Stimulated activated CD8-positive, alpha-beta memory T cell treated with anti-CD3 and anti-CD28 coated beads, Interleukin-7, amount 100 ng/mL, for 4 hours (primary cell): ENCODE measurements at regions not wholly inside any gene's neighbourhood (a gene's known extent, or its start where the extent isn't known, plus 50 kb on each side); places are given as distances from the start of the nearest gene placed in this dataset.

Source experiments
- DNase-seq, 2 donors: peaks; one replicate each; pipeline ENCODE4 v3.0.0-alpha.2; 2020; ENCODE audit warnings: low read depth in 2 of 2

DNA sequence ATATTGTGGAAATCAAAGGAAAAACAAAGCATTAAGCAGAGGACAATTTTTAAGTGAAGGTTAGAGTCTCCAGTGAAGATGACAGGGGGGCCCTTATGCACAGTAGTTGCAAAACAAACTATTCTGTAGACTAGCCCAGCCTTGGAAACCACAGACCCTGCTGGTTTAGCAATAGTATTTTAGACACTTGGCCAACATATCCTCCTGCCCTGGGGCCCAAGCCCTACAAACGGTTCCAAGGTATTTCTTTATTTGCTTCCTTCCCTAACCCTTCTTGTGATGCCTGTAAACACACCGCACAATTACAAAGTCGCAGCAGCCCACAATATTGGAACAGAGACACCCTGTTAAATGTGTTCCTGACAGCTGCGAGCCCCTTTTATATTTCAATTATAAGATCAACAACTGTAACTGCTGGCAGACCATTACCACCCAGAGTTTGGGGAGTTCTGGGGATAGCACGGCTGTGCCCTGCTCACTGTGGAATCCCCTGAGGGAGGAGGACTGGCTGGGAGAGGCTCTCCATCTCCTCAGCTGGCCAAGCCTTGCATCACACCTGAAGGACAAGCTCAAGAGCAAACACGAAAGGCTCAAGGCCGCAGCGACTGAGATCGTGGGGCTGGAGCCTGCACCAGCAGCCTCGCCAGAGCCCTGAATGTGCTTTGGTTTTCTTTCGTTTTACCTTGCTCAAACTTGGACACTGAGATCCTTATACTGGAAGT is 282.2 kb upstream of the ATP5MC3 start:
- no peak for DNase-seq

DNA sequence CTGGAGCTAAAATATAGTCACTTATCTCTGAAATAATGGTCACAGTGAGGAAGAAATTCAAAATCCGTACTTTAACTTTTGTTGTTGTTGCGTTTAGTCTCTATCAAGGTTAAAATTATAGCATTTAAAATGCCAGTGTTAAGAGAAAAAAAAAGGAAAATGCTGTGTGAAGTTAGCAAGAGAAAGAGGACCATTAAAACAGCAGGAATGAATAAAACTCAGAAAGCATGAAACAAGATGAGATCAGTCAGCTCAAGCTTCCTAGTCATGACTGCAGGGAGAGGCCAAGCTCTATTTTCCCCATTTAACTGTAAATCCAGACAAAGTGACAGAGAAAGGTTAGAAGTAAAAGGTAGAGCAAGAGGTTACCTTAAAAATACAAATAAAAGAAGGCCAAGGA is 281.7 kb upstream of the ATP5MC3 start:
- DNase-seq, result no peak

DNA sequence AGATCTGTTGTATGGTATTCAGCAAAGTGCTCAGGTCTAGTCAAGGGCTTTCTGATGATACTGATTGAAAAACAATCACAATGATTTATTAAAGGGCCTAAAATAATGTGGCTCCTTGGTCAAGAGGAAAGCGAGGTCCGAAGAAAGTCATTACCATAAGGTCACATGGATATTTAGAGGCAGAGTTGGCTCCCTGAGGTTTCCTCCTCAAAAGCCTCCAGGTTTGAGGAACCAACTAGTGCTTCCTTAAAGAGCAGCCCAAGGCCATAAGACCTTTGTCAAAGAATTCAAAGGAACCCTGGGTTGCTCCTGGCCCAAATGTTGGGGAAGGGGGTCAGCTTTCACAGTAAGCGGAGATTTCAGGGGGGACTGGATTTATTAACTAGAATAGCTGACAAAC is 280.7 kb upstream of the ATP5MC3 start:
- no peak for DNase-seq

DNA sequence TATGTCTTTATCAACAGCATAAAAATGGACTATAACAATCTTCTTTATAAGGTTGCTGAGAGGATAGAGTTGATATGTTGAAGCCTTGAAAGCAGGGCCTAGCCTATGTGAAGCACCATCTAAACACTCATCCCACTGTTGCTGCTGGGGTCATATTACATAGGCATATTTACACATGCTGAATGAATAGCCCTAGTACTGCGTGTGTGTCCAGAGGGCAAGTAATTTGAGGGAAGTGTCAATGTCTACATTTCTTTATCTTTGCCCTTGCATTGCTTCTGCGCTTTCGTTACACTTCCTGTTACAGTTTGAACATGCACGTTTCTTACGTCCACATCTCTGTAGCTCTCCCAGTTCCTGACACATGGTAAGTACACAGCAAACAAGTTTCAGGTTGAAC is 280.3 kb upstream of the ATP5MC3 start:
- DNase-seq, result no peak

DNA sequence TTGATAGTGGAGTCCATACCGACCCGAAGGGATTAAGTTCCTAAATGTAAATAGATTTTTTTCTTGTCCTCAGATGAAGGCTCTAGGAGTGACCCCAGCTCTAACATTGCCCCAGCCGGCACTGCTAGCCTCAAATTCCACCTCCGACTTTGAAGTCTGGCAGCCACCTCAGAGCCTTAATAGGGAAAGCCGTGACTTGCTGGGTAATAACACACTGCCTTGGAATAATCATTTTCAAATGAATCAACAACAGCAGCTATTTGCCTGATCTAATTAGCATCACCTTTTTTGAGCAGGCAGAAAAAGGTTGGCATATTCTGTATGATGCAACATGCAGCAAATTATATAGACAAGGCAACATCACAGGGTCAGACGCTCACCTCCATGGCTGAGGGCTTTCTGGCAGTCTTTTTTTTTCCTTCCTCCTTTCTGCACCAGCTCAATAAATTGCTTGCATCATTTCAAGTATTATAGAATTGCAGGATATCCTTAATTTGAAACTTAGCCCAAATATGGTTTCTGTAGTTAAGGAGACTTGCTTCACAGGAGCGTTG is 276.5 kb upstream of the ATP5MC3 start:
- no peak for DNase-seq

DNA sequence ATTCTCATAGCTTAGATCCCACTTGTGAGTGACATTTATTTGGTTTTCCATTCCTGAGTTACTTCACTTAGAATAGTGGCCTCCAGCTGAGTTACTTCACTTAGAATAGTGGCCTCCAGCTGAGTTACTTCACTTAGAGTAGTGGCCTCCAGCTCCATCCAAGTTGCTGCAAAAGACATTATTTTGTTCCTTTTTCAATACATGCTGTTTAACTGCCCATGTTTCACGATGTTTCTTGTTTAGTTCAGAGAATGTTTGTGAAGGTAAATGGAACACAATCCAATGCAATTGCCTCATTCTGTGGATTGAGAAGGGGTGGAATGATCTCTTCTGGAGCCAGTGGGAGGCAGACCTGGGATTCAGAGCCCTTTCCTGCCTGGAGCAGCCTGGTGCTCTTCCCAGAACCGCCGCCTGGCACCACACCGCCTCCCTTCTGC is 273.5 kb upstream of the ATP5MC3 start:
- DNase-seq, result no peak

DNA sequence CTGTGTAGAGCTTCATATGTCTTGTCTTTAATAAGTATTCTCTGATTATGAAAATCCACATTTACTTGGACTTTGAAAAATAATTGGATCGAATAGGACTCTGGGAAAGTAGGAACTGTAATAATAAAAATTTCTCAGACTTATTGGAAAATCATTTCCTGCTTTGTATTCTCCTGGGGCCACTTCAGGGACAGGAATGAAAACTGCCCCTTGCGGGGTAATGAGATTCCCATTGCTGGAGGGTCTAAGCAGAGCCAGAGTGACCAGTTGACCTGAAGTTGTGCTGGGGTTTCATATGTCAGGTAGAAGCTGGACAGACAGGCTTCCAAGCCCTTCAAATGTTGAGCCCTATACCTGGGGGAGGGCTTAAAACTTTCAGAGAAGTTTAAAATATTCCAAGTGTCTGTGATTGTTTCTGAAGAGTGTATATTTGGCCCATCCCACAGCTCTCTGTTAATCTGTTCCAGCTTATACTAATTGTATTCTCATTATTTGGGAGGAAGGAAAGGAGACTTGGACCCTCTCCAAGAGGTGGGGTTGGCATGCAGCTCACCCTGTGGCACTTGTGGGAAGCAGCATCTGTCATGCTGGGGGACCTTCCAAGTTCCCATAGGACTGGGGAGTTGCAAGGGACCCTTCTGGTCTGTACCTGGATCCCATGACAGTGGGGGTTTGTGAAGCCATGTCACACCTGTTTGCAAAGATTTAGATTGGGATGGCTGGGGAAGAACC is 268.7 kb upstream of the ATP5MC3 start:
- no peak for DNase-seq

DNA sequence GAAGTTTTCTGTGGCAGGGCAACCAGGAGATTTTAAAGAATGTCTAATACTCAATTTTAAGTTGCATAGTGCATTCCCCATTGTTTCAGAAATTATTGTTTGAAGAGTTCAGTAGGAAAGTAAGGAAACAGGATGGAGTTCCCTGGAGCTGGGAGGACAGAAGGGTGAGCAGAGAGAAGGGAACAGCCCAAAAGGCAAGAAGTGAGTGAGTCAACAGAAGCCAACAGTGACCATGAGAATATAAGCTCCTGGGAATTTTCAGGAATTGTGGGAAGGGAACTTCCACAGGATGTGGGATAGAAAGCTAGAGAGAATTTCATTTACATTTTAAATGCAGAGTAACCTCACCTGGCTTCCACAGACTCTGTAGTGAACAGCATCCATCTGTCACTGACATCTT is 268.1 kb upstream of the ATP5MC3 start:
- DNase-seq, result no peak

DNA sequence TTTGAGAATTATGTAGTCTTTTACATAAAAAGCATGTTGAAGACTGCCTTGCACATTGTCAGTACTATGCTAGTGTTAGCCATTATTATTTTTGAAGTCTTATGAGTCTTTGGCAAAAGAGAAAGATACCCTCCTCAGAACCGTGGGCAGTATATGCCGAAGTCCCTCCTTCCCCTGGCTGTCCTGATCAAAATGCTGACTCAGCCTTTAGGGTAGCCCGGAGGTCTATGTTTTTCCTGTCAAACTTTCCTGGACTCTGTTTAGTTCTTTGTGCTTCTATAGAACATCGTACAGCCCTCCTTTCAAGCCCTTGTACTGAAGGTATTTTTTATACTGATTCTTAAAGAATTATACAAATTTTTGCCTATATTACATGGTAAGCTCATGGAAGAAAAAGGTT is 264.7 kb upstream of the ATP5MC3 start:
- DNase-seq, result no peak

DNA sequence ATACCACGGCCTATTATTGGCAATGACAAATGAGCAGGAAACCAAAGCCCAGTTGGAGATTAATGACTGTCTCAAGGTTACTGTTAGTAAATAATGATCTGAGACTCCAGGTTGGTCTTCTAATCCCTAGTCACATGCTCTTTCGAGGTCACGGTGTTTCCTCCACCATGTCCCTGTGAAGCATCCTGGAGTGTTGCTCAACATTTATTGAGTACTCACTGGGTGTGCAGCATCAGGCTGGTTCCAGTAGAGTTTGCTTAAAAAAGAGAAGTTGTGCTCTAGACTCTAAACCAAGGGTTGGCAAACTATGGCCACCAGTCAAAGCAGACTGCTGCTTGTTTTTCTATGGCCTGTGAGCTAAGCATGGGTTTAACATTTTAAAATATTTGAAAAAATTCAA is 263.8 kb upstream of the ATP5MC3 start:
- DNase-seq, result no peak

DNA sequence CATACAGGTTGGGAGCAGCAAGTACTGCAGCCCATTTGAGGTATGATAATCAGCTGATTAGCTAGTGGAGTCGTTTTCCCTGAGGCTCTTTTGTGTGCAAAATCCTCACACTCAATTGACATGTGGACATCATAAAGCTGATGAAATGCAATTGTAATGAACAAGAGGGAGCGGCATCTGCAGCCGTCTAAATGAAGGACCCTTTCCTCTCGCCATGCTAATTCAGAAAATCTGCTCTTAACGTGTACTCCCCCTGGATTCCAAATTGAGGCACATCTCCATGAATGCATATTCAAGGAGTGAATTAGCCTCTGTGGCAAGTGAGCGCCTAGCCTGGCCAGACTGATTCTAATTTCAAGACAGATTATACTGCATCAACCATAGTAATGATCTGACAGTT is 260.9 kb upstream of the ATP5MC3 start:
- no peak for DNase-seq

DNA sequence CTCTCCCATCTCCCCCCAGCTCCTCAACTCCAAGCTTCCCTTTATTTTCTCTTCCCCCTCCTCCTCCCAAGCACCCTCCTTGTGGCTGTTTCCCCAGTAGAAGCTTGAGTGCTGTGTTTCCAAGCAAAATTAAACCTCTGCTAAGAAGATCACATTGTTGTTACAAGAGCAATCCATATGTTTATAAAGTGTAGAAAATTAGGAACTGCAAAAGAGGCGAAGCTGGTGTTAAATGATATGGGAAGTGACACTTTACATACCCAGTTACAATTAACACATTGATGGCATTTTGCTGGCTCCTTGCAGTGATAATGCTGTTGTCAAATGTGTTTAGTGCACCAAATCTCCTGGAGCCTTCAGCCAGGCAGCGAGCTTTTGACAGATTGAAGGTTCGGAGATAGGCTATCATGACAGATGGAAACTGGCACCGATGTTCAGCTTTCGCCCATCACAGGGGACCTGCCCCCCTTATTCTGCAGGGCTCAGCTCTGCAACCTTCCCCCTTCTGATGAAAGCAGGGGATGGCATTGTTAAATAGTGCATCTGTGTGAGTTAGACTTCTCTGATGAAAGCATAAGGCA is 259.8 kb upstream of the ATP5MC3 start:
- no peak for DNase-seq

DNA sequence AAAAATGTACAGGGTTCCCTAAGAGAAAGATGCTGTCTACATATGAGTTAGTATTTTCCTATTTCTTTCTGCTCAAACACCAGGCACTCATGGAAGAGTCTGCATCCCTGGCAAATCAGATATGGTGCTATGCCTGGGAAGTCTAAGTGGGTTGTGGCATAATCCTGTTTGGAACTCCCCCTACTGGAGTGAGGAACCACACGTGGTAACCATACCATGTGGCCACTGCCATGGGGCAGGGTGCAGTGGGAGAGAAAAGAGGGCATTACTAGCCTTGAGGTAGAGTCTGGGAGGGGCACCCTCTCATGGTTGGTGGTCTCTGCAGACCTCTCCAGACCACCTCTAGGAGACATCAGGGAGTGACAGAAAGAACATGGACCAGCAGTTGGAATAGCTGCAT is 257.9 kb upstream of the ATP5MC3 start:
- DNase-seq, result no peak

DNA sequence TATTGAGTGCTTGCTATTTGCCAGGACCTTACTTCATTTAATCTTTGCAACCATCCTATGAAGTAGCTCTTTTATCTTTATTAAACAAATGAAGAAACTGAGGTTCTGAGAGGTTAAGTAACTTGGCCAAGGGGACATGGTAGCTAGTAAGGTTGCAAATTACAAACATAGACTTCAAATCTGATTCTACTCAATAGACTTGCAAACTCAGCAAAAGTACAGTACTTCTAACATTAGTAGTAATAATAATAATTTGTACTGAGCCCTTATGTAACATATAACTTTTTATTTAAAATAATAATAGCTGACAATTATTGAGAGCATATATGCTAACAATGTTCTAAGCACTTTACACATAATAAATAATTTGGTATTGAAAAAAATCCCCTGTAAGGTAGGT is 255.7 kb upstream of the ATP5MC3 start:
- DNase-seq, result no peak

DNA sequence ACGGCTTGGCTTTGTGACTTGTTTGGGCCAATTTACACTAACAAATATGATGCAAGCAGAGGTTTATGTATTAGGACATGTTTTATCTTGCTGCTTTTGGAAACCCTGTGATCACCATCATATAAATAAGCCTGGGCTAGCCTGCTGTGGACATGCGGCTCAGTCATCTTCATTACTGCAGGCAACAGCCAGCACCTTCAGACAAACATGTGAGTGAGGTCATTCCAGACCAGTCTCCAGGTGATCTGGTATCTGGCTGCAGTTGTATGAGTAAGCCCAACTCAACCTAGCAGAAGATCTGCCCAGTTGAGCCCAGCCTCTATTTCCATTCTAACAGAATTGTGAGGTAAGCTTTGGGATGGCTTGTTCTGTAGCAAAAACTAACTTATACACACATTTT is 254.6 kb upstream of the ATP5MC3 start:
- no peak for DNase-seq

DNA sequence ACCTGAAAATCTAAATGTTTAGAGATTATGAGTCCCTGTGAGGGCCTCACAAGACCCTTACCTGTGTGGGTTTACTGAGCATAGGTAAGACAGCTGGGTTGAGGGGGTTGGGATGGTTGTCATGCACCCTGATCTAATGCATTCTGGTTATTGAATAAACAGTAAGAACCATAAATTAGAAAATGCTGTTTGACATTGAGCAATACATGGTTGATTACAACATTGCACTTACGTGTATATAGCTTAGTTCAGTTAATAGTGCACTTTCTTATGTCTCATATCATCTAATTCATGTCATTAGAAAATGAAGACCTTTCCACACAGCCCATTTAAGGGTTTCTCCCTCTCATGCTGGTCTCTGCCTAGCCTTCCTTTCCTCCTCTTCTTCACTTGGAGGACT is 253.5 kb upstream of the ATP5MC3 start:
- DNase-seq, result no peak

DNA sequence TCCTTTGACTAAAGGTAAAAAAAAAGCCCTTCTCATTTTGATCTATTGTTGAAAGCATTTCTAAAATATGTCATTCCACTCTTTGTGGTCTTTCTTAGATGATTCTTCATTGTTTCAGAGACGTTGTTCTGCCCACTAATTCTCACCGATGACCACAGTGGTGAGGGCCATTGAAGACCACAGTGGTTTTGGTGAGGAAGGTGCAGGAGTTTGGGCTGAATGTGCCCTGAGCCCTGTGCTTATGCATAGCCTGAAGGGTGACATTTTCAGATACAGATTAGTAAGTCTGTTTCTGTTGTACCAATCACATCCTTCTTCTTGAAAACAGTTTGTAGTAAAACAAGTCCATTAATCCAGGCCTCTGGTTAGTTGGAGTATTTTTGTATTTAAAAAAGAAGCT is 251.3 kb upstream of the ATP5MC3 start:
- no peak for DNase-seq

DNA sequence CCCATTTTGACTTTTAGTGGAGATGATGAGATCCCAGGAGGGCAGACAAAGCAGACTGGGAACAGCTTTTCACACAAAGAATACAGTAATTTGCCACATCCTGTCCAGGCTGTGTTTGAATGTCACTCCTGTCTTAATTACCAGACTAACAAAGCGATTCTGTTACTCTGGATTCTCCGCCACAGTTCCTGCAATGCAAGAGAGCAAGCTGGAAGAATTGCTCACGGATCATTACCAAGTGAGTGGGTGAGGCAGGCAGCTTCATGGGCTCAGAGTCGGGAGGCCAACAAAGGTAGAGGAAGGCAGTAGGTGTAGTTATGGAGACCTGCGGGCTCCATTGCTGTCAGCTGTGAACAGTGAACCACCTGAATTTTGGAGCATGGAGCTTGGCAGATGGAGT is 250.5 kb upstream of the ATP5MC3 start:
- no peak for DNase-seq

DNA sequence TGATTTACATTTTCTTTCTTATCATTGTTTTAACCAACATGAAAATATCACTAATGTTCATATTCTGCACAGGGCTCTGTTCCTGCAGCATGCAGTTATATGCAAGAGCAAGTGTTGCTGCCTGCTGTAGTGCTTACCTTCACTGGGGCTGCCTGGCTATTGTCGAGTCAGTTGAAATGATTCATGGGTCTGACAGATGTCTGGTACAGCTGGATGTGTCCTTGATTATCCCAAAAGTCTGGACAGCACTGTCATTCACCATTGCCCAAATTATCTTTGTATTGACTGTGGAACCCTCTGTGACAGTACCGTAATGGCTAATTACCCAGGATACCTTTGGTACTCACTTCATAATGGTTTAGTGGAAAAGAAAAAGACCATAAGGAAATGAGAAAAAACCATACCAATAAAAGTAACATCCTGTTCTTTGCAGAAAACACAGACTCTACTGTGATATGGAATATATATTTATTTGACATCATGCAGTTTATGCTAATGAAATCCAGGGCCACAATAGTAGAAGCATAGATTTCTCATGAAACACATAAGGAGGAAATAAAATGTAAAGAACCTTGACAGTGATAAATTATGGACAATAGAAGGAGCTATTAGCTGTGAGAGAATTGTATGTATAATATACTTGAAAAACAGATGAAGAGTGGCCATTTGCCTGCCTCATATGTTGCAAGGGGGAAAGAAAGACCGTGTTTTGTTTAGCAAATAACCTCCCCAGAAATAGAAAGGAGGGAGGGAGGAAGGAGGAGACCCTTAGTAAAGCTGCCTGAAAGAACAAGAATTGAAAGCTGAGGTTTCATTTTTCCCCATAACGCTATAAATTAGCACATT is 249.8 kb upstream of the ATP5MC3 start:
- no peak for DNase-seq

DNA sequence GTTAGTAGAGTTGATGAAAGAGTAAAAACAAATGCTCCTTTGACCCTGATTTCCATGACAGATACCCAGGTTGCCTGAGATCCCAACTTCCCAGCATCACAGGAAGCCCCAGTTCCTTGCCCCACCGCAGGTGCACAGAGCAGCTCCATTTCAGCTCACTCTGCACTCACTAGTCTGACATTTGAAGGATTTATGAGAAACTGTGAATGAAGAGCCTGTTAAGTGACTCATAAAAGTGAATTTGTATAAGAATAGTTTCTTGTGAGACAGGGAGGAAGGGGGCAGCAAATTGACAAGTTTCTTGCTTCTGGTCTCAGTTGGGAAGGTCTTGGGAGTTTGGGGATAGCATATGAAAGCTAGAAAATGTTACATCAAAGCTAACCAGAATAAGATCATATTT is 248.7 kb upstream of the ATP5MC3 start:
- DNase-seq, result no peak

DNA sequence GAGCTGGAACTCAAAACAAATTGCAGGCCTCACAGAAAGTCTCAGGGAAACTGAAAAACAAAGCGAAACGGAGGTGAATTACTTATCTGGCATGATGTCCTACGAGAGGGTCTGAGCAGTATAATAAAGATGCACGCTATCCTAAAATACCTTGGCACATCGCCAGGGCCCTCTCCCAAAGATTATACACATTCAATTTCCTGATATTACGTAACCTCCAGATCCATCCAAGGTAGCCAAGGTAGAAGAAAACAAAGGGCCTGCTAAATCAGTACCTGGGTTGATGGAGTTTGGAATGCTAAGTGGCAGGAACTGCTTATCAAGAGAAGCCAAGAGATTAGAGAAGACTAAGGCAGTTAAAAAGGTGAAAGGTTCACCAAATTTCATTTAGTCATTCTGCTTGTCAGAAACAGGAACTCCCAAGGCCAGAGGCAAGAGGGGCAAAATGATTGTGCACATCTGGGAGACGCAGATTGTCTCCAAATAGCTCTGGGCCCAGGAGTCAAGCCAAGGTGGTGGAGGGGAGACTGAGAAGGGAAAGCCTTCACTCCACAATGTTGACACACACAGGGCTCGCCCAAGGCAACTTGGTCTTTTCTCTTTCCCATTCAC is 236.8 kb upstream of the ATP5MC3 start:
- no peak for DNase-seq
